Upper lobe of left lung (tissue), 6 donors: ENCODE measurements at regions not wholly inside any gene's neighbourhood (a gene's known extent, or its start where the extent isn't known, plus 50 kb on each side); places are given as distances from the start of the nearest gene placed in this dataset.
"Not testable (repeated sequence)": the region's sequence is repeated elsewhere in the genome, so short reads cannot be mapped to it uniquely, and the experiment has no call there.

Experiments used
- ATAC-seq, 2 donors: fragments of 200-7000 bp; cut with Tn5 transposase; one replicate each; pipeline ENCODE4 v1.9.1; 2022; ENCODE audit warnings: mild to moderate bottlenecking in 2 of 2, moderate library complexity in 2 of 2; ENCODE audit not compliant: low FRiP score in 2 of 2
- DNase-seq, 2 donors: peaks; one replicate each; pipeline ENCODE4 v3.0.0-alpha.2; 2019 to 2020
- H3K27ac ChIP-seq, 4 donors: fragments of 200-600 bp; sonication (generic); one replicate each; pipeline ENCODE4 v1.5.1; 2016 to 2019
- H3K27me3 ChIP-seq, 4 donors: fragments of 200-600 bp; sonication (generic); one replicate each; pipeline ENCODE4 v1.5.1; 2017 to 2019
- H3K36me3 ChIP-seq, 4 donors: fragments of 200-600 bp; sonication (generic); one replicate each; pipeline ENCODE4 v1.5.1; 2016 to 2019
- H3K4me1 ChIP-seq, 4 donors: fragments of 200-600 bp; sonication (generic); one replicate each; pipeline ENCODE4 v1.5.1; 2018 to 2019
- H3K4me3 ChIP-seq, 4 donors: fragments of 200-600 bp; sonication (generic); one replicate each; pipeline ENCODE4 v1.5.1; 2017 to 2019; ENCODE audit warnings: mild to moderate bottlenecking in 2 of 4, moderate library complexity in 1 of 4
- H3K9me3 ChIP-seq, 4 donors: fragments of 200-600 bp; sonication (generic); one replicate each; pipeline ENCODE4 v1.5.1; 2018 to 2019
- CTCF ChIP-seq, 6 experiments: fragments of 450-650 bp in 4 of 6; fragments of 200-600 bp in 2 of 6; sonication (generic) in 2 of 6; IDR thresholded peaks; one replicate each; pipeline ENCODE4 v1.5.1; 2016 to 2019; ENCODE audit warnings: antibody characterized with exemption in 6 of 6
- EP300 ChIP-seq, 4 donors: sonication (generic); formaldehyde crosslinking; IDR thresholded peaks; one replicate each; pipeline ENCODE4 v1.5.1; 2017; ENCODE audit warnings: antibody characterized with exemption in 4 of 4, control low read depth in 2 of 4
- POLR2A ChIP-seq, 4 donors: fragments of 450-650 bp; IDR thresholded peaks; one replicate each; pipeline ENCODE4 v1.5.1; 2016 to 2017; ENCODE audit warnings: antibody characterized with exemption in 4 of 4, mild to moderate bottlenecking in 2 of 4
- POLR2AphosphoS5 ChIP-seq, 2 donors: sonication (generic); formaldehyde crosslinking; IDR thresholded peaks; one replicate each; pipeline ENCODE4 v1.5.1; 2017; ENCODE audit warnings: antibody characterized with exemption in 2 of 2
- whole genome bisulfite sequencing, 2 donors: methylation state at CpG; one replicate each; pipeline ENCODE4 v1.1.5; 2017 to 2018; 5-methylcytosine and 5-hydroxymethylcytosine counted together
- donor health status: DM: no; HTN: no; CAD: no; lungs with moderate emphysema.
- donor health status: DM: no; HTN: yes; CAD: no; lungs with severe emphysema.

- Histone ChIP-seq H3K27ac (no peak overlapping the region), H3K27me3 (no peaks in the 10 kb centered on the region), H3K4me3 (no peak overlapping the region), H3K9me3 (peaks cover 0 to 7% (median 0%) of the 10 kb centered on the region in 4 donors), H3K36me3 (no peaks in the 10 kb centered on the region), H3K4me1 (no peaks in the 10 kb centered on the region)
- DNase-seq (no peak), ATAC-seq (no peak)
- 78 to 94% methylated on average over 2 of the region's 2 CpGs for WGBS, 2 donors
- TF ChIP-seq EP300 (IDR thresholded peaks at IDR 0.05), result no peak
- TF ChIP-seq POLR2AphosphoS5 (IDR thresholded peaks at IDR 0.05), result no peak
- no peak for TF ChIP-seq CTCF (IDR thresholded peaks at IDR 0.05)
- no peak for TF ChIP-seq POLR2A (IDR thresholded peaks at IDR 0.05)
These were observed 543.7 kb upstream of the COBL start for GRCh38 chr7:51860305-51860704.

DNA sequence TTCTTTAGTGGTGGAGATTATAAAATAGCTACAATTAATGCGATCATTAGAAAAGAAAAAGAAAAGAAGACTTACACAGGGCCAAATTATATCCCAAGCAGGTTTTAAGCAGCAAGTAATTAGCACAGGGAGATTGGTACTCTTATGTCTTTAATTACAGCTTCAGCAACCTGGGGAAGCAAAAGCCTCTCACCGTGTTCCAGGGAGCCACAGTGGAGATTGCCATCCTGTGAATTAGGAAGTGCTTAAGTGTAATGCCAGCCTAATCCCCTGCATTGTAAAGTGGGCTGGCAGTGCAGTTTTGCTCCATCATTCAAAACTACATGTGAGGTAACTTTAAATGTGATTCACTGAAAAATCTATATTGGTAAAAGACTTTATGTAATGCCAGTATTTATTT lies 533.5 kb upstream of the COBL start:
- Histone ChIP-seq H3K4me3 (no peak overlapping the region), H3K27me3 (no peaks in the 10 kb centered on the region), H3K9me3 (peaks cover 0 to 11% (median 0%) of the 10 kb centered on the region in 4 donors), H3K36me3 (no peaks in the 10 kb centered on the region), H3K4me1 (no peaks in the 10 kb centered on the region), H3K27ac (no peak overlapping the region)
- WGBS, 2 donors, result 74 to 77% methylated on average over 2 of the region's 2 CpGs
- ATAC-seq, result no peak
- no peak for DNase-seq
- no peak for TF ChIP-seq CTCF (IDR thresholded peaks at IDR 0.05)
- TF ChIP-seq EP300 (IDR thresholded peaks at IDR 0.05), result no peak
- no peak for TF ChIP-seq POLR2AphosphoS5 (IDR thresholded peaks at IDR 0.05)
- TF ChIP-seq POLR2A (IDR thresholded peaks at IDR 0.05), result no peak

DNA sequence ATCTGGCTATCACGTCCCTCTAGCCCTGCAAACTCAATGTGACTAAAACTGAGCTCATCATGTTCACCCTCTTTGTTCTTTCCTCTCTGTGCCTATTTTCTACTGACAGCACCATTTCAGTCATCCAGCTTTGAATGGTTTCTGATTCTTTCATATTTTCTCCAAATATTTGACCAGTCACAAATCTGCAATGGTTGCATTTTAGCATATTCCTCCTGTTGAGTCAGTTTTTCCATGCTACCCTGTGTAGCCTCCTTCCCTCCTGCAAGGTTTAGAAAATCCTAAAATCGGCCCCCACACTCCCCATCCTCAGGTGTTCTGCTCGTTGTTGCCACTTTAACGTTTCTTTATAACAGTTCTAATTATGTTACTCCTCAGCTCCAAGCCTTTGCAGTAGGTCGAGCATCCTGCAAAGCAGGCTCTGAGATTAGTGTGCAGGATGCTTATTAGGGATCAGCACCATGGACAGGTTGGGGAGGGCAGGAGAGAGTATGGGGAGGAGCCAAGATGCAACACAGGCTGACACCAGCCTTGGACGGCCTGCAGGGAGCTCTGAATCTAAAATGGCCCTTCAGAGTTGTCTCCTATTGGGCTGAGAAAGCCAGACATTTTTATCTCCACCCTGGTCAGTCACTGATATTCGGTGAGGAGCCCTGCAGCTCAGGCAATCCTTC lies 531.0 kb upstream of the COBL start:
- H3K9me3 ChIP-seq, result no peaks in the 10 kb centered on the region

GRCh38 chr7:51839130-51839529 lies 522.5 kb upstream of the COBL start:
- H3K36me3 ChIP-seq, H3K4me3 ChIP-seq, H3K9me3 ChIP-seq, H3K4me1 ChIP-seq, ATAC-seq, H3K27ac ChIP-seq, H3K27me3 ChIP-seq: not testable (repeated sequence)
- peak in 1 of 2 donors; percentile 55 for DNase-seq
- 88 to 91% methylated on average over 7 to 18 of the region's 18 CpGs for WGBS, 2 donors

More for the DNA sequence above, 531.0 kb upstream of the COBL start:
- H3K36me3 ChIP-seq, result no peaks in the 10 kb centered on the region
- no peaks in the 10 kb centered on the region for H3K27me3 ChIP-seq
- TF ChIP-seq CTCF (IDR thresholded peaks at IDR 0.05), result no peak
- WGBS, 2 donors, result 46 to 51% methylated on average over 5 to 7 of the region's 7 CpGs
- no peak for ATAC-seq
- H3K4me3 ChIP-seq, result no peak overlapping the region
- DNase-seq, result no peak
- no peaks in the 10 kb centered on the region for H3K4me1 ChIP-seq
- no peak overlapping the region for H3K27ac ChIP-seq

- H3K36me3 ChIP-seq, result no peaks in the 10 kb centered on the region
- no peaks in the 10 kb centered on the region for H3K27me3 ChIP-seq
- 52 to 66% methylated on average over 2 of the region's 2 CpGs for WGBS, 2 donors
- DNase-seq, result no peak
- no peak overlapping the region for H3K27ac ChIP-seq
- H3K4me3 ChIP-seq, result no peak overlapping the region
- H3K9me3 ChIP-seq, result peaks cover 0 to 3% (median 0%) of the 10 kb centered on the region in 4 donors
- no peaks in the 10 kb centered on the region for H3K4me1 ChIP-seq
- TF ChIP-seq POLR2A (IDR thresholded peaks at IDR 0.05) (no peak), POLR2AphosphoS5 (IDR thresholded peaks at IDR 0.05) (no peak), CTCF (IDR thresholded peaks at IDR 0.05) (no peak), EP300 (IDR thresholded peaks at IDR 0.05) (no peak)
- ATAC-seq, result no peak
These were observed 511.0 kb upstream of the COBL start for GRCh38 chr7:51827631-51828030.
